Liver (tissue), 8 donors: ENCODE measurements at regions not wholly inside any gene's neighbourhood (a gene's known extent, or its start where the extent isn't known, plus 50 kb on each side); places are given as distances from the start of the nearest gene placed in this dataset.

Experiments used
- DNase-seq: peaks from one replicate; pipeline ENCODE4 v3.0.0-alpha.2; 2017; ENCODE audit warnings: low spot score
- H3K27ac ChIP-seq, 2 donors: one replicate each; pipeline ENCODE4 v1.7.0; 2013; ENCODE audit warnings: inconsistent platforms in 2 of 2, low read length in 2 of 2, control low read depth in 1 of 2, low read depth in 1 of 2, mild to moderate bottlenecking in 1 of 2
- H3K27me3 ChIP-seq, 4 donors: one replicate each; pipeline versions ENCODE4 v1.6.1 to v1.7.0; 2013; ENCODE audit warnings: low read length in 3 of 4, inconsistent platforms in 1 of 4, mild to moderate bottlenecking in 1 of 4, moderate library complexity in 1 of 4; ENCODE audit not compliant: control insufficient read depth in 4 of 4, insufficient read depth in 4 of 4
- H3K36me3 ChIP-seq, 4 donors: one replicate each; pipeline versions ENCODE4 v1.6.1 to v1.7.0; 2013; ENCODE audit warnings: low read length in 3 of 4, mild to moderate bottlenecking in 3 of 4, low read depth in 1 of 4, moderate library complexity in 1 of 4; ENCODE audit not compliant: control insufficient read depth in 4 of 4, insufficient read depth in 3 of 4
- H3K4me1 ChIP-seq, 4 donors: one replicate each; pipeline versions ENCODE4 v1.6.1 to v1.7.0; 2013; ENCODE audit warnings: low read length in 3 of 4, mild to moderate bottlenecking in 3 of 4, moderate library complexity in 1 of 4; ENCODE audit not compliant: control insufficient read depth in 4 of 4, insufficient read depth in 4 of 4
- H3K4me3 ChIP-seq, 3 donors: one replicate each; pipeline versions ENCODE4 v1.6.1 to v1.7.0; 2013; ENCODE audit warnings: low read length in 3 of 3, control low read depth in 1 of 3, low read depth in 1 of 3, mild to moderate bottlenecking in 1 of 3
- H3K9ac ChIP-seq, 2 donors: one replicate each; pipeline ENCODE4 v1.7.0; 2013; ENCODE audit warnings: low read length in 2 of 2, mild to moderate bottlenecking in 2 of 2, moderate library complexity in 2 of 2, control low read depth in 1 of 2, low read depth in 1 of 2
- H3K9me3 ChIP-seq, 4 donors: one replicate each; pipeline versions ENCODE4 v1.6.1 to v1.7.0; 2013; ENCODE audit warnings: low read length in 3 of 4; ENCODE audit not compliant: control insufficient read depth in 4 of 4
- FOXA2 ChIP-seq: IDR thresholded peaks from 2 replicates; pipeline ENCODE4 v1.6.1; 2016; ENCODE audit warnings: antibody characterized with exemption
- GABPA ChIP-seq, 2 donors: IDR thresholded peaks in 1 of 2; conservative IDR thresholded peaks in 1 of 2; 2 replicates each; pipeline ENCODE4 v1.6.1; 2016; ENCODE audit warnings: antibody characterized with exemption in 2 of 2, mild to moderate bottlenecking in 1 of 2, moderate library complexity in 1 of 2
- HNF4A ChIP-seq, 2 donors: conservative IDR thresholded peaks; 2 replicates each; pipeline ENCODE4 v1.6.1; 2016; ENCODE audit warnings: antibody characterized with exemption in 2 of 2, mild to moderate bottlenecking in 2 of 2
- HNF4G ChIP-seq: IDR thresholded peaks from 2 replicates; pipeline ENCODE4 v1.6.1; 2016; ENCODE audit warnings: antibody characterized with exemption
- JUND ChIP-seq, 2 donors: IDR thresholded peaks; 2 replicates each; pipeline ENCODE4 v1.6.1; 2016; ENCODE audit warnings: antibody characterized with exemption in 2 of 2
- MAX ChIP-seq: IDR thresholded peaks from 2 replicates; pipeline ENCODE4 v1.6.1; 2016; ENCODE audit warnings: antibody characterized with exemption
- NR2F2 ChIP-seq: IDR thresholded peaks from 2 replicates; pipeline ENCODE4 v1.6.1; 2016; ENCODE audit warnings: antibody characterized with exemption
- RAD21 ChIP-seq, 2 donors: IDR thresholded peaks; 2 replicates each; pipeline ENCODE4 v1.6.1; 2016; ENCODE audit warnings: antibody characterized with exemption in 2 of 2, mild to moderate bottlenecking in 2 of 2
- REST ChIP-seq: IDR thresholded peaks from 2 replicates; pipeline ENCODE4 v1.6.1; 2016; ENCODE audit warnings: antibody characterized with exemption, mild to moderate bottlenecking
- RXRA ChIP-seq, 2 donors: IDR thresholded peaks; 2 replicates each; pipeline ENCODE4 v1.6.1; 2017 to 2018; ENCODE audit warnings: antibody characterized with exemption in 2 of 2, mild to moderate bottlenecking in 1 of 2
- SP1 ChIP-seq: IDR thresholded peaks from 2 replicates; pipeline ENCODE4 v1.6.1; 2018; ENCODE audit warnings: antibody characterized with exemption, mild to moderate bottlenecking
- TAF1 ChIP-seq: conservative IDR thresholded peaks from 2 replicates; pipeline ENCODE4 v1.6.1; 2016; ENCODE audit warnings: antibody characterized with exemption, mild to moderate bottlenecking
- YY1 ChIP-seq: IDR thresholded peaks from 2 replicates; pipeline ENCODE4 v1.6.1; 2016; ENCODE audit warnings: antibody characterized with exemption, mild to moderate bottlenecking
- WGBS: extraction: QIAGEN DNeasy Blood & Tissue Kit; methylation state at CpG from one replicate; pipeline ENCODE4 v1.1.7; 2013; 5-methylcytosine and 5-hydroxymethylcytosine counted together
- TF ChIP-seq, protein P1 (sequence below): fragments of 150-350 bp; IDR thresholded peaks from 2 replicates; pipeline ENCODE4 v1.5.1; 2017; ENCODE audit warnings: improper control_type of control experiment, low read depth, low read length; ENCODE audit not compliant: missing input control
- TF ChIP-seq, protein P2 (sequence below): IDR thresholded peaks from 2 replicates; pipeline ENCODE4 v1.6.1; 2016; ENCODE audit warnings: antibody characterized with exemption
- donor health status: healthy.
- donor health status: healthy.
- donor health status: healthy.
- donor health status: healthy.
- donor health status: healthy.

DNA sequence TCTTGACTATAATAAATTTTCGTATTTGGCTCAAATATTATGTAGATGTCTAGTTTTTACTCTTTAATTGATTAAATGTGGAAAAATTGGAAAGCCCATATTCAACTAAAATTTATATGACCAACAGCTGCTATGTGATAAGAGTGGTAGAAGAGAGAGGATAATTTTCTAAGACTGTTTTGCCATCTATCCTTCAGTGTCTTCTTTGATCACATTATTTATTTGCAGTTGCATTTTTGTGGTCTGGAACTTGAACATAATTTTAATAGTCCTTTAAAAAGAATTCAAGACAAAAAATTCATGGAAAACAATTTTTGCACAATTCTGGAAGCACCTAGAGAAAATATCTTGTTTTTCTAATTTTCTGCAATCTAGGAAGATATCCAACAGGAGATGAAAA lies 213.3 kb upstream of the THBS1 start (continued):
- TF ChIP-seq, protein P1, sequence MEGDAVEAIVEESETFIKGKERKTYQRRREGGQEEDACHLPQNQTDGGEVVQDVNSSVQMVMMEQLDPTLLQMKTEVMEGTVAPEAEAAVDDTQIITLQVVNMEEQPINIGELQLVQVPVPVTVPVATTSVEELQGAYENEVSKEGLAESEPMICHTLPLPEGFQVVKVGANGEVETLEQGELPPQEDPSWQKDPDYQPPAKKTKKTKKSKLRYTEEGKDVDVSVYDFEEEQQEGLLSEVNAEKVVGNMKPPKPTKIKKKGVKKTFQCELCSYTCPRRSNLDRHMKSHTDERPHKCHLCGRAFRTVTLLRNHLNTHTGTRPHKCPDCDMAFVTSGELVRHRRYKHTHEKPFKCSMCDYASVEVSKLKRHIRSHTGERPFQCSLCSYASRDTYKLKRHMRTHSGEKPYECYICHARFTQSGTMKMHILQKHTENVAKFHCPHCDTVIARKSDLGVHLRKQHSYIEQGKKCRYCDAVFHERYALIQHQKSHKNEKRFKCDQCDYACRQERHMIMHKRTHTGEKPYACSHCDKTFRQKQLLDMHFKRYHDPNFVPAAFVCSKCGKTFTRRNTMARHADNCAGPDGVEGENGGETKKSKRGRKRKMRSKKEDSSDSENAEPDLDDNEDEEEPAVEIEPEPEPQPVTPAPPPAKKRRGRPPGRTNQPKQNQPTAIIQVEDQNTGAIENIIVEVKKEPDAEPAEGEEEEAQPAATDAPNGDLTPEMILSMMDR = no peak
- no peak for TF ChIP-seq NR2F2

- H3K9me3 ChIP-seq = peaks cover 0 to 4% (median 1%) of the 10 kb centered on the region in 4 donors
- no peaks in the 10 kb centered on the region for H3K27me3 ChIP-seq
- WGBS = 95% methylated on average over 1 of the region's 1 CpG
- TF ChIP-seq YY1 = no peak
- TF ChIP-seq GABPA (IDR thresholded peaks at IDR 0.05 in 1 of 2, conservative IDR thresholded peaks at IDR 0.05 in 1 of 2) = no peak
- TF ChIP-seq, protein P2, sequence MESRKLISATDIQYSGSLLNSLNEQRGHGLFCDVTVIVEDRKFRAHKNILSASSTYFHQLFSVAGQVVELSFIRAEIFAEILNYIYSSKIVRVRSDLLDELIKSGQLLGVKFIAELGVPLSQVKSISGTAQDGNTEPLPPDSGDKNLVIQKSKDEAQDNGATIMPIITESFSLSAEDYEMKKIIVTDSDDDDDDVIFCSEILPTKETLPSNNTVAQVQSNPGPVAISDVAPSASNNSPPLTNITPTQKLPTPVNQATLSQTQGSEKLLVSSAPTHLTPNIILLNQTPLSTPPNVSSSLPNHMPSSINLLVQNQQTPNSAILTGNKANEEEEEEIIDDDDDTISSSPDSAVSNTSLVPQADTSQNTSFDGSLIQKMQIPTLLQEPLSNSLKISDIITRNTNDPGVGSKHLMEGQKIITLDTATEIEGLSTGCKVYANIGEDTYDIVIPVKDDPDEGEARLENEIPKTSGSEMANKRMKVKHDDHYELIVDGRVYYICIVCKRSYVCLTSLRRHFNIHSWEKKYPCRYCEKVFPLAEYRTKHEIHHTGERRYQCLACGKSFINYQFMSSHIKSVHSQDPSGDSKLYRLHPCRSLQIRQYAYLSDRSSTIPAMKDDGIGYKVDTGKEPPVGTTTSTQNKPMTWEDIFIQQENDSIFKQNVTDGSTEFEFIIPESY = no peak
- no peak for TF ChIP-seq RXRA (IDR thresholded peaks at IDR 0.05)
- no peak for TF ChIP-seq REST
- TF ChIP-seq HNF4A (conservative IDR thresholded peaks at IDR 0.05) = no peak
- no peak for TF ChIP-seq HNF4G
- TF ChIP-seq MAX = no peak
- TF ChIP-seq RAD21 (IDR thresholded peaks at IDR 0.05) = no peak
- no peak for TF ChIP-seq FOXA2
- TF ChIP-seq TAF1 = no peak
- no peak for TF ChIP-seq SP1
- no peak for TF ChIP-seq JUND (IDR thresholded peaks at IDR 0.05)
- H3K36me3 ChIP-seq = no peaks in the 10 kb centered on the region
- H3K9ac ChIP-seq = no peak overlapping the region
- no peak overlapping the region for H3K4me3 ChIP-seq
- DNase-seq = no peak
- H3K4me1 ChIP-seq = peaks cover 0 to 3% (median 2%) of the 10 kb centered on the region in 4 donors
- H3K27ac ChIP-seq = no peak overlapping the region
These were observed 211.1 kb upstream of the THBS1 start for GRCh38 chr15:39369768-39370167.
